H1 (cell line): ENCODE measurements at regions not wholly inside any gene's neighbourhood (a gene's known extent, or its start where the extent isn't known, plus 50 kb on each side); places are given as distances from the start of the nearest gene placed in this dataset.

Experiments
- BACH1 ChIP-seq: IDR thresholded peaks from 2 replicates; pipeline ENCODE4 v1.6.1; 2012; ENCODE audit warnings: low read length, improper control_type of control experiment
- BCL11A ChIP-seq, 2 experiments: IDR thresholded peaks; one replicate each; pipeline ENCODE4 v1.6.1; 2011; ENCODE audit warnings: low read depth in 2 of 2, low read length in 2 of 2, mild to moderate bottlenecking in 2 of 2
- BRCA1 ChIP-seq: IDR thresholded peaks from 2 replicates; pipeline ENCODE4 v1.6.1; 2012; ENCODE audit warnings: low read depth, low read length, improper control_type of control experiment
- CBX5 ChIP-seq: fragments of 300-800, 300-1000 bp; sonication (generic); IDR thresholded peaks from 2 replicates; pipeline ENCODE4 v1.7.1; 2016; ENCODE audit warnings: antibody characterized with exemption, low read length, low read depth
- CHD2 ChIP-seq: IDR thresholded peaks from 2 replicates; pipeline ENCODE4 v1.6.1; 2012; ENCODE audit warnings: low read length, improper control_type of control experiment
- CTBP2 ChIP-seq: IDR thresholded peaks from 2 replicates; pipeline ENCODE4 v1.7.0; 2011; ENCODE audit warnings: borderline replicate concordance, mild to moderate bottlenecking, moderate library complexity, mixed read lengths, low read length; ENCODE audit not compliant: insufficient read depth, insufficient read length
- E2F6 ChIP-seq: IDR thresholded peaks from 2 replicates; pipeline ENCODE4 v1.6.1; 2012; ENCODE audit warnings: inconsistent platforms
- EZH2 ChIP-seq: fragments of 200-600 bp; sonication (generic); IDR thresholded peaks from 2 replicates; pipeline ENCODE4 v1.7.1; 2012; ENCODE audit warnings: low read depth, mild to moderate bottlenecking, moderate library complexity, low read length, inconsistent platforms; ENCODE audit not compliant: severe bottlenecking
- NRF1 ChIP-seq: IDR thresholded peaks from 2 replicates; pipeline ENCODE4 v1.6.1; 2011; ENCODE audit warnings: mild to moderate bottlenecking, low read depth, low read length, improper control_type of control experiment
- PHF8 ChIP-seq: fragments of 200-600 bp; sonication (generic); conservative IDR thresholded peaks from 2 replicates; pipeline ENCODE4 v1.7.1; 2012; ENCODE audit warnings: low read depth, mild to moderate bottlenecking, inconsistent platforms, low read length, moderate library complexity
- RFX5 ChIP-seq: IDR thresholded peaks from 2 replicates; pipeline ENCODE4 v1.6.1; 2011; ENCODE audit warnings: low read depth, low read length, improper control_type of control experiment, borderline replicate concordance
- SAP30 ChIP-seq: fragments of 300-600 bp; sonication (generic); IDR thresholded peaks from 2 replicates; pipeline ENCODE4 v1.7.1; 2012; ENCODE audit warnings: low read length, moderate library complexity, mild to moderate bottlenecking, inconsistent platforms; ENCODE audit not compliant: insufficient read depth, insufficient replicate concordance
- SIN3A ChIP-seq, 2 experiments: IDR thresholded peaks in 1 of 2; conservative IDR thresholded peaks in 1 of 2; 2 replicates each; pipeline ENCODE4 v1.6.1; 2011 to 2012; ENCODE audit warnings: low read length in 2 of 2, improper control_type of control experiment in 1 of 2, low read depth in 1 of 2, mild to moderate bottlenecking in 1 of 2
- SP1 ChIP-seq: IDR thresholded peaks from 2 replicates; pipeline ENCODE4 v1.6.1; 2011; ENCODE audit warnings: low read depth, low read length
- USF2 ChIP-seq: IDR thresholded peaks from 2 replicates; pipeline ENCODE4 v1.6.1; 2011; ENCODE audit warnings: low read length, improper control_type of control experiment
- YY1 ChIP-seq: IDR thresholded peaks from 2 replicates; pipeline ENCODE4 v1.6.1; 2011; ENCODE audit warnings: low read depth, mild to moderate bottlenecking, low read length
- ZNF274 ChIP-seq: IDR thresholded peaks from 2 replicates; pipeline ENCODE4 v1.7.0; 2012; ENCODE audit warnings: low read length, borderline replicate concordance; ENCODE audit errors: extremely low read depth
- TF ChIP-seq, protein P1 (sequence below): IDR thresholded peaks from 2 replicates; pipeline ENCODE4 v1.6.1; 2012; ENCODE audit warnings: inconsistent platforms

DNA sequence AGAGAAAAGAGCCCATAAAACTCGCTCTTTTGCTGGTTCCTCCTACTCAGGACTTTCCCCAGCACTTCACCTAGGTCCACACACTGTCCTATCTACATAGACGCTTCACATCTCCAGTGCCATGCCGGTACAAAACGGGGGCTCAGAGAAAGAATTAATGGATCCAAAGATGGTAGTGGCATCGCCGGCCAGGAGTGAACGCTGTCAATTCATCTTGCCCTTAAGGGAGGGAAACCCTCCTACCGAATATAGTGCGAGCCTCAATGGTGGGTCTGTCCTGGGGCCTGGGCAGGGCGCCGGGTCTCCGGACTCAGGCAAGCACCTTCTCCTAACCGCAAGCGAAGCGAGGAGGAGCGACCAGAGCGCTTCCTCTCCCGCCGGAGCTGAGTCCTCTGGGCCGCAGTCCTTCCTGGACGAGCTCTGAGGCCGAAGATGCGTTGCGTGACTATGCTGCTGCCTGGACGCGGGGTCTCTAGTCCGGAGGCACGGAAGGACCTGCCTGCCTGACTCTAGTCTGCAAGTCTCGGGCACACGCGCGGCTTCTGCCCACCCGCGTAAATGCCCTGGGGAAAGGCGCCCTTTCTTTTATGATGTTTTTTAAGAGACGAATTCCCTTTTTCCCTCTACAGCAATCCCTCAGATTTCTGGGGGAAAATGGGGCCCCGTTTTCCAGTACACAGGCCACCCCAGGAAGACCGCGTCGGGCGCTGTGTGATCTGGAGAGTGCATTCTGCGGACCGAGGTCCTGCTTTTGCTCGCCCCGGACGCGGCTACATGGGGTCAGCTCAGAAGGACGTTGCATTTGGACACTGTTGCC lies 100.1 kb upstream of the PRDM1 start (continued):
- TF ChIP-seq NRF1 (no peak), SP1 (no peak), PHF8 (no peak), CBX5 (no peak), BACH1 (no peak), E2F6 (no peak), CHD2 (no peak), BCL11A (IDR thresholded peaks at IDR 0.05; ENCODE audit: low read depth in 2 of 2, low read length in 2 of 2) (no peak), RFX5 (no peak), BRCA1 (no peak), YY1 (no peak), SAP30 (no peak), EZH2 (peak; percentile 99), ZNF274 (no peak), SIN3A (conservative IDR thresholded peaks at IDR 0.05 in 1 of 2, IDR thresholded peaks at IDR 0.05 in 1 of 2; ENCODE audit: low read depth in 1 of 2, low read length in 2 of 2) (no peak), CTBP2 (peak; percentile 73), USF2 (no peak)
- TF ChIP-seq, protein P1, sequence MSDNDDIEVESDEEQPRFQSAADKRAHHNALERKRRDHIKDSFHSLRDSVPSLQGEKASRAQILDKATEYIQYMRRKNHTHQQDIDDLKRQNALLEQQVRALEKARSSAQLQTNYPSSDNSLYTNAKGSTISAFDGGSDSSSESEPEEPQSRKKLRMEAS = 0 out of 2 replicates have a peak, but pooled peaks have one; percentile 10
- TF ChIP-seq, all 59 proteins: peak for 7
